K562 (cell line): ENCODE measurements at regions not wholly inside any gene's neighbourhood (a gene's known extent, or its start where the extent isn't known, plus 50 kb on each side); places are given as distances from the start of the nearest gene placed in this dataset.

Source experiments
- ATAC-seq: fragments of 200-7000 bp; cut with Tn5 transposase; 3 replicates; pipeline ENCODE4 v1.9.1; 2020; ENCODE audit warnings: moderate library complexity
- BruUV-seq: library from RNA; stranded (reverse); fragments of 400-500 nt; replicated peaks from 2 replicates; lab custom pipeline; 2021; lab: Mats Ljungman, UMichigan
- CTCF ChIA-PET: fragments of 300-600 bp; formaldehyde crosslinking; extraction: SDS; loops from one replicate; lab custom pipeline; 2021; ENCODE audit warnings: low intra/inter-chr PET ratio; lab: Yijun Ruan, JAX
- POLR2A ChIA-PET: fragments of 300-600, 350-650 bp; sonication (Branson Sonifier 250); formaldehyde crosslinking; extraction: SDS; loops from one replicate; lab custom pipeline; 2021; ENCODE audit warnings: antibody characterized with exemption, inconsistent platforms; lab: Yijun Ruan, JAX
- DNase-seq, 4 experiments: peaks; one replicate each; pipeline versions ENCODE4 v3.0.0 to v3.0.0-alpha.2; 2011 to 2018; ENCODE audit warnings: low spot score in 3 of 4, mixed read lengths in 3 of 4; ENCODE audit errors: extremely low read depth in 1 of 4
- FAIRE-seq: peaks from 2 replicates; lab custom pipeline; 2011; peaks lifted over from hg19 to GRCh38; lab: Jason Lieb, UNC
- H2AFZ ChIP-seq: 2 replicates; pipeline ENCODE4 v1.6.0; 2011; ENCODE audit warnings: low read depth, low read length, control low read depth, inconsistent platforms
- H3K27ac ChIP-seq: fragments of 200-600 bp; 3 replicates; pipeline ENCODE4 v1.8.0; 2011; ENCODE audit warnings: low read depth, mild to moderate bottlenecking, control low read depth, inconsistent platforms, low read length, moderate library complexity, mixed read lengths; ENCODE audit errors: extremely low read depth
- H3K27me3 ChIP-seq, 2 experiments: fragments of 300-600 bp in 1 of 2; 2 replicates in 1 of 2; 3 replicates in 1 of 2; pipeline versions ENCODE4 v1.6.0 to v1.8.0; 2011; ENCODE audit warnings: inconsistent platforms in 2 of 2, low read length in 2 of 2, mild to moderate bottlenecking in 1 of 2, mixed read lengths in 1 of 2, moderate library complexity in 1 of 2; ENCODE audit not compliant: control insufficient read depth in 2 of 2, insufficient read depth in 2 of 2
- H3K36me3 ChIP-seq: fragments of 300-600 bp; 3 replicates; pipeline ENCODE4 v1.8.0; 2011; ENCODE audit warnings: mild to moderate bottlenecking, low read length, inconsistent platforms; ENCODE audit not compliant: control insufficient read depth, insufficient read depth
- H3K4me1 ChIP-seq, 2 experiments: fragments of 200-600 bp in 1 of 2; replicated peaks in 1 of 2; 2 replicates in 1 of 2; 3 replicates in 1 of 2; pipeline versions ENCODE4 v1.5.1 to v1.8.0; 2011; ENCODE audit warnings: inconsistent platforms in 2 of 2, low read length in 2 of 2, mild to moderate bottlenecking in 1 of 2, mixed read lengths in 1 of 2, moderate library complexity in 1 of 2; ENCODE audit not compliant: control insufficient read depth in 2 of 2, insufficient read depth in 2 of 2
- H3K4me2 ChIP-seq: 2 replicates; pipeline ENCODE4 v1.6.1; 2011; ENCODE audit warnings: low read length, control low read depth, inconsistent platforms, mixed read lengths; ENCODE audit not compliant: insufficient read depth
- H3K4me3 ChIP-seq: fragments of 200-600 bp; sonication (generic), shearing (Covaris generic); 2 replicates; pipeline ENCODE4 v1.5.1; 2016; ENCODE audit warnings: control low read depth, inconsistent platforms
- H3K79me2 ChIP-seq: fragments of 200-600 bp; 3 replicates; pipeline ENCODE4 v1.8.0; 2011; ENCODE audit warnings: low read length, inconsistent platforms; ENCODE audit not compliant: control insufficient read depth, insufficient read depth
- H3K9ac ChIP-seq, 2 experiments: 2 replicates each; pipeline versions ENCODE4 v1.6.0 to v1.6.1; 2011; ENCODE audit warnings: low read depth in 2 of 2, low read length in 2 of 2, control low read depth in 1 of 2, inconsistent platforms in 1 of 2, mild to moderate bottlenecking in 1 of 2, mixed read lengths in 1 of 2; ENCODE audit not compliant: insufficient read depth in 1 of 2
- H3K9me1 ChIP-seq: one replicate; pipeline ENCODE4 v1.6.0; 2011; ENCODE audit warnings: inconsistent platforms, mild to moderate bottlenecking, low read length, moderate library complexity; ENCODE audit not compliant: control insufficient read depth, insufficient read depth
- H3K9me3 ChIP-seq: replicated peaks from 2 replicates; pipeline ENCODE4 v1.5.1; 2011; ENCODE audit warnings: low read depth, low read length, inconsistent platforms; ENCODE audit not compliant: control insufficient read depth, insufficient read depth
- H4K20me1 ChIP-seq: replicated peaks from 2 replicates; pipeline ENCODE4 v1.6.1; 2011; ENCODE audit warnings: low read length, inconsistent platforms, mixed read lengths; ENCODE audit not compliant: control insufficient read depth, insufficient read depth
- EZH2 ChIP-seq: IDR thresholded peaks from 2 replicates; pipeline ENCODE4 v1.6.1; 2012; ENCODE audit warnings: low read depth, mild to moderate bottlenecking, inconsistent platforms, low read length, borderline replicate concordance
- HDAC3 ChIP-seq: fragments of 450-650 bp; IDR thresholded peaks from 2 replicates; pipeline ENCODE4 v1.6.1; 2018; ENCODE audit warnings: borderline replicate concordance, mild to moderate bottlenecking, moderate library complexity; ENCODE audit not compliant: partially characterized antibody
- PRMT5 ChIP-seq: sonication (generic); formaldehyde crosslinking; IDR thresholded peaks from 2 replicates; pipeline ENCODE4 v1.5.0; 2020; ENCODE audit warnings: missing genetic modification reagents
- ZEB2 ChIP-seq: fragments of 450-650 bp; IDR thresholded peaks from 2 replicates; pipeline ENCODE4 v1.6.1; 2016
- ZNF79 ChIP-seq: fragments of 250-450 bp; sonication (Bioruptor Pico); IDR thresholded peaks from 2 replicates; pipeline ENCODE4 v1.4.0; 2020; ENCODE audit warnings: low read depth, mild to moderate bottlenecking, moderate library complexity
- WGBS: fragments of 100-300 bp; shearing (Covaris generic); methylation state at CpG from one replicate; pipeline ENCODE4 v1.1.6; 2016; ENCODE audit warnings: low coverage, mixed read lengths; ENCODE audit not compliant: insufficient coverage; ENCODE audit errors: missing lambda C conversion rate; 5-methylcytosine and 5-hydroxymethylcytosine counted together
- in situ Hi-C: fragments of 300-500 bp; cut with MboI; formaldehyde crosslinking; loops from 4 replicates; pipeline ENCODE4 v1.15.0; 2018; ENCODE audit warnings: inconsistent platforms, mixed read lengths
- intact Hi-C: fragments of 100-400 bp; cut with micrococcal nuclease; formaldehyde crosslinking; loops from 2 replicates; pipeline ENCODE4 v1.14.2; 2022
- TF ChIP-seq, protein P1 (sequence below): fragments of 250-450 bp; sonication (Bioruptor Pico); IDR thresholded peaks from 2 replicates; pipeline ENCODE4 v1.5.0; 2022; ENCODE audit warnings: mild to moderate bottlenecking
- TF ChIP-seq, protein P2 (sequence below): fragments of 450-650 bp; conservative IDR thresholded peaks from 2 replicates; pipeline ENCODE4 v1.6.1; 2016; ENCODE audit warnings: missing genetic modification characterization, low read depth, mild to moderate bottlenecking, control low read depth, missing compliant biosample characterization

DNA sequence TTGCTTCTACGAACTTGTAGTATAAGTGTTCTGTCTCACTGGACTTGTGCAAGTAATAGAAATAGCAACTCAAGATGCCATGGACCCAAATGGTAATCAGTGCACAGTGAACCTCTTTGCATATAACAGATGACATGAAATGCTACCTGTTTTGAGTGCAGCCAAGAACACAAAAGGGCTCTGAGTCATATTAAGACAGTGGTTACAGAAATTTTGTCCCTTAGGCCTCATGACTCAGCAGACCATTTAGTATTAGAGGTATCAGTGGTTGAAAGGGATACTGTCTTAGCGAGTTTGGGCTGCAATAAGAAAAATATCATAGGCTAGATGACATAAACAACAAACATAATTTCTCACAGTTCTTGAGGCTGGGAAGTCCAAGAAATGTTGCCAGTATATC lies 502.9 kb upstream of the PCDH10 start (continued):
- TF ChIP-seq, protein P1, sequence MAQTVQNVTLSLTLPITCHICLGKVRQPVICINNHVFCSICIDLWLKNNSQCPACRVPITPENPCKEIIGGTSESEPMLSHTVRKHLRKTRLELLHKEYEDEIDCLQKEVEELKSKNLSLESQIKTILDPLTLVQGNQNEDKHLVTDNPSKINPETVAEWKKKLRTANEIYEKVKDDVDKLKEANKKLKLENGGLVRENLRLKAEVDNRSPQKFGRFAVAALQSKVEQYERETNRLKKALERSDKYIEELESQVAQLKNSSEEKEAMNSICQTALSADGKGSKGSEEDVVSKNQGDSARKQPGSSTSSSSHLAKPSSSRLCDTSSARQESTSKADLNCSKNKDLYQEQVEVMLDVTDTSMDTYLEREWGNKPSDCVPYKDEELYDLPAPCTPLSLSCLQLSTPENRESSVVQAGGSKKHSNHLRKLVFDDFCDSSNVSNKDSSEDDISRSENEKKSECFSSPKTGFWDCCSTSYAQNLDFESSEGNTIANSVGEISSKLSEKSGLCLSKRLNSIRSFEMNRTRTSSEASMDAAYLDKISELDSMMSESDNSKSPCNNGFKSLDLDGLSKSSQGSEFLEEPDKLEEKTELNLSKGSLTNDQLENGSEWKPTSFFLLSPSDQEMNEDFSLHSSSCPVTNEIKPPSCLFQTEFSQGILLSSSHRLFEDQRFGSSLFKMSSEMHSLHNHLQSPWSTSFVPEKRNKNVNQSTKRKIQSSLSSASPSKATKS (CRISPR knock-in tag), result no peak
- TF ChIP-seq EZH2 (no peak), ZEB2 (no peak), ZNF79 (CRISPR knock-in tag) (no peak), PRMT5 (CRISPR knock-in tag) (no peak)
- TF ChIP-seq, protein P2, sequence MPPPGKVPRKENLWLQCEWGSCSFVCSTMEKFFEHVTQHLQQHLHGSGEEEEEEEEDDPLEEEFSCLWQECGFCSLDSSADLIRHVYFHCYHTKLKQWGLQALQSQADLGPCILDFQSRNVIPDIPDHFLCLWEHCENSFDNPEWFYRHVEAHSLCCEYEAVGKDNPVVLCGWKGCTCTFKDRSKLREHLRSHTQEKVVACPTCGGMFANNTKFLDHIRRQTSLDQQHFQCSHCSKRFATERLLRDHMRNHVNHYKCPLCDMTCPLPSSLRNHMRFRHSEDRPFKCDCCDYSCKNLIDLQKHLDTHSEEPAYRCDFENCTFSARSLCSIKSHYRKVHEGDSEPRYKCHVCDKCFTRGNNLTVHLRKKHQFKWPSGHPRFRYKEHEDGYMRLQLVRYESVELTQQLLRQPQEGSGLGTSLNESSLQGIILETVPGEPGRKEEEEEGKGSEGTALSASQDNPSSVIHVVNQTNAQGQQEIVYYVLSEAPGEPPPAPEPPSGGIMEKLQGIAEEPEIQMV (tag), result no peak

DNA sequence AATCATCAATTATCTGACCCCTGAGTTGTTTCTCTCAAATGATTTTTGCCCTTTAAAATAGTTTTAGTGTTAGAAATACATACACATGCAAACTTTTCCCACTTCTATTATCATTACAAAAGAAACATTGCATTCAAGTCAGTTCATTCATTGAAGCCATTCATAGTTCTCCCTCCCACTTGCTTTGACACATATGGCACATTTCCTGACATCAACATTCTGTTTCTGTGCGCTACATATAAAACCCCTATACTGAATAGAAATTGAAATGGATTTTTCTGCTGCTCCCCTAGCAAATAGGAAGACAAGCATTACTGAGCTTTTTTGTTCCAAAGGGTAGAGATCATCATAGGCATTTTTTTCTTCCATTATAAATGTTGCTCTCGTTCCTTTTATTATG lies 497.9 kb upstream of the PCDH10 start:
- CTCF ChIA-PET, result no interaction called here
- 0% methylated on average over 2 of the region's 2 CpGs for WGBS
- POLR2A ChIA-PET, result no interaction called here
- no peaks in the 10 kb centered on the region for H3K79me2 ChIP-seq
- H3K27me3 ChIP-seq, result no peaks in the 10 kb centered on the region
- no peaks in the 10 kb centered on the region for H3K4me1 ChIP-seq
- in situ Hi-C loops (no loop called here), intact Hi-C loops (no loop called here)
- H3K4me3 ChIP-seq, result no peak overlapping the region
- ATAC-seq, result no peak
- no peak for FAIRE-seq
- no peak overlapping the region for H3K9ac ChIP-seq
- H3K36me3 ChIP-seq, result no peaks in the 10 kb centered on the region
- no peak for TF ChIP-seq HDAC3
- no peaks in the 10 kb centered on the region for H3K9me3 ChIP-seq
- no peaks in the 10 kb centered on the region for H4K20me1 ChIP-seq
- no peaks in the 10 kb centered on the region for H3K9me1 ChIP-seq
- H3K27ac ChIP-seq, result no peak overlapping the region
- no peak for DNase-seq
- no peak overlapping the region for H3K4me2 ChIP-seq
- H2AFZ ChIP-seq, result no peak overlapping the region
- no TSS peak for BruUV-seq
